GM12872 (cell line): ENCODE measurements at regions not wholly inside any gene's neighbourhood (a gene's known extent, or its start where the extent isn't known, plus 50 kb on each side); places are given as distances from the start of the nearest gene placed in this dataset.

ENCODE experiments used
- CTCF ChIP-seq: IDR thresholded peaks from 3 replicates; pipeline ENCODE4 v1.5.1; 2011; ENCODE audit warnings: low read depth, mild to moderate bottlenecking, low read length, moderate library complexity; ENCODE audit not compliant: insufficient read depth

- no peak for TF ChIP-seq CTCF
These were observed 1257.2 kb downstream of the ADGRL3 start for GRCh38 chr4:62457356-62457755.

GRCh38 chr4:62455871-62456270 is 1255.7 kb downstream of the ADGRL3 start:
- no peak for TF ChIP-seq CTCF

- TF ChIP-seq CTCF = no peak
These were observed 1254.4 kb downstream of the ADGRL3 start for GRCh38 chr4:62454535-62454934.

- no peak for TF ChIP-seq CTCF
These were observed 1250.6 kb downstream of the ADGRL3 start for GRCh38 chr4:62450740-62451139.

GRCh38 chr4:62449538-62449937 is 1249.4 kb downstream of the ADGRL3 start:
- TF ChIP-seq CTCF = no peak

- TF ChIP-seq CTCF = no peak
These were observed 1248.8 kb downstream of the ADGRL3 start for GRCh38 chr4:62448911-62449310.

- TF ChIP-seq CTCF = no peak
These were observed 1238.9 kb downstream of the ADGRL3 start for GRCh38 chr4:62439051-62439450.

- no peak for TF ChIP-seq CTCF
These were observed 1234.8 kb downstream of the ADGRL3 start for GRCh38 chr4:62434921-62435320.
